C4-2B (cell line): ENCODE measurements at regions not wholly inside any gene's neighbourhood (a gene's known extent, or its start where the extent isn't known, plus 50 kb on each side); places are given as distances from the start of the nearest gene placed in this dataset.

ENCODE experiments used
- CTCF ChIP-seq: fragments of 450-650 bp; conservative IDR thresholded peaks from 2 replicates; pipeline ENCODE4 v1.5.1; 2017; ENCODE audit warnings: mild to moderate bottlenecking
- ZFX ChIP-seq: fragments of 450-650 bp; IDR thresholded peaks from 2 replicates; pipeline ENCODE4 v1.6.1; 2017

- TF ChIP-seq CTCF (no peak), ZFX (no peak)
Observed at GRCh38 chr15:77541421-77542181, 91.1 kb downstream of the LINGO1 start.
